WTC11 (cell line): ENCODE measurements at regions not wholly inside any gene's neighbourhood (a gene's known extent, or its start where the extent isn't known, plus 50 kb on each side); places are given as distances from the start of the nearest gene placed in this dataset.

Source experiments
- ATAC-seq: fragments of 200-7000 bp; cut with Tn5 transposase; 2 replicates; pipeline ENCODE4 v1.10.0; 2021; ENCODE audit warnings: mild to moderate bottlenecking, moderate library complexity
- CTCF ChIA-PET: fragments of 300-600 bp; sonication (Branson Sonifier 250); formaldehyde crosslinking; loops from one replicate; lab custom pipeline; 2021; ENCODE audit warnings: antibody characterized with exemption; lab: Charles Lee
- POLR2A ChIA-PET: fragments of 350-600 bp; sonication (Branson Sonifier 250); formaldehyde crosslinking; loops from one replicate; lab custom pipeline; 2021; ENCODE audit warnings: antibody characterized with exemption; lab: Charles Lee
- DNase-seq: peaks from one replicate; pipeline ENCODE4 v3.0.0; 2021; ENCODE audit warnings: low spot score
- H3K27ac Mint-ChIP-seq: 2 replicates; pipeline ENCODE4 v1.8.0; 2021; ENCODE audit warnings: mixed read lengths
- H3K27me3 Mint-ChIP-seq: 2 replicates; pipeline ENCODE4 v1.8.0; 2021; ENCODE audit warnings: low read depth, mild to moderate bottlenecking, moderate library complexity, mixed read lengths
- H3K36me3 Mint-ChIP-seq: 2 replicates; pipeline ENCODE4 v1.8.0; 2021; ENCODE audit warnings: mixed read lengths
- H3K4me1 Mint-ChIP-seq: 2 replicates; pipeline ENCODE4 v1.8.0; 2022; ENCODE audit warnings: mixed read lengths
- H3K4me3 Mint-ChIP-seq: 2 replicates; pipeline ENCODE4 v1.8.0; 2021; ENCODE audit warnings: mild to moderate bottlenecking, moderate library complexity, mixed read lengths
- H3K9me3 Mint-ChIP-seq: 2 replicates; pipeline ENCODE4 v1.8.0; 2021; ENCODE audit warnings: mixed read lengths
- ARID4B ChIP-seq: sonication (generic); formaldehyde crosslinking; IDR thresholded peaks from 2 replicates; pipeline ENCODE4 v1.8.0; 2023; ENCODE audit warnings: missing genetic modification reagents, mild to moderate bottlenecking, borderline replicate concordance
- CTCF ChIP-seq: fragments of 200-600 bp; IDR thresholded peaks from 2 replicates; pipeline ENCODE4 v1.8.0; 2022; ENCODE audit warnings: antibody characterized with exemption
- FOXJ3 ChIP-seq: sonication (generic); formaldehyde crosslinking; IDR thresholded peaks from 2 replicates; pipeline ENCODE4 v1.9.0; 2021; ENCODE audit warnings: missing genetic modification reagents, mild to moderate bottlenecking, borderline replicate concordance
- GRHL2 ChIP-seq: fragments of 250-450 bp; sonication (Bioruptor Pico); IDR thresholded peaks from 2 replicates; pipeline ENCODE4 v1.8.0; 2022; ENCODE audit warnings: mild to moderate bottlenecking, moderate library complexity; ENCODE audit not compliant: insufficient replicate concordance, severe bottlenecking
- IRF1 ChIP-seq: sonication (generic); formaldehyde crosslinking; IDR thresholded peaks from 2 replicates; pipeline ENCODE4 v1.8.0; 2023; ENCODE audit warnings: missing genetic modification reagents
- KAT7 ChIP-seq: sonication (generic); formaldehyde crosslinking; IDR thresholded peaks from 2 replicates; pipeline ENCODE4 v1.8.1; 2023; ENCODE audit warnings: missing genetic modification reagents, mild to moderate bottlenecking, borderline replicate concordance
- NFATC4 ChIP-seq: fragments of 250-450 bp; sonication (Bioruptor Pico); IDR thresholded peaks from 2 replicates; pipeline ENCODE4 v1.9.0; 2021; ENCODE audit warnings: mild to moderate bottlenecking
- NFE2L1 ChIP-seq: sonication (generic); formaldehyde crosslinking; IDR thresholded peaks from 2 replicates; pipeline ENCODE4 v1.8.1; 2023; ENCODE audit warnings: missing genetic modification reagents
- NR3C1 ChIP-seq: sonication (generic); formaldehyde crosslinking; conservative IDR thresholded peaks from 2 replicates; pipeline ENCODE4 v1.8.1; 2023; ENCODE audit warnings: low read depth, mild to moderate bottlenecking, missing genetic modification reagents
- OVOL2 ChIP-seq: fragments of 250-450 bp; sonication (Bioruptor Pico); IDR thresholded peaks from 2 replicates; pipeline ENCODE4 v1.9.0; 2021; ENCODE audit warnings: mild to moderate bottlenecking, borderline replicate concordance
- SOX15 ChIP-seq: fragments of 250-450 bp; sonication (Bioruptor Pico); IDR thresholded peaks from 2 replicates; pipeline ENCODE4 v1.9.0; 2021; ENCODE audit warnings: mild to moderate bottlenecking
- TP53 ChIP-seq: sonication (generic); formaldehyde crosslinking; IDR thresholded peaks from 2 replicates; pipeline ENCODE4 v1.8.1; 2023; ENCODE audit warnings: mild to moderate bottlenecking, missing genetic modification reagents
- USF1 ChIP-seq: sonication (generic); formaldehyde crosslinking; IDR thresholded peaks from 2 replicates; pipeline ENCODE4 v1.8.0; 2022; ENCODE audit warnings: mild to moderate bottlenecking, missing genetic modification reagents
- ZNF416 ChIP-seq: fragments of 250-450 bp; sonication (Bioruptor Pico); IDR thresholded peaks from 2 replicates; pipeline ENCODE4 v1.9.0; 2021; ENCODE audit warnings: mild to moderate bottlenecking, inconsistent platforms
- ZNF423 ChIP-seq: fragments of 250-450 bp; sonication (Bioruptor Pico); IDR thresholded peaks from 2 replicates; pipeline ENCODE4 v2.1.2; 2022; ENCODE audit warnings: mild to moderate bottlenecking, moderate library complexity
- ZNF425 ChIP-seq: fragments of 250-450 bp; sonication (Bioruptor Pico); conservative IDR thresholded peaks from 2 replicates; pipeline ENCODE4 v1.9.0; 2021; ENCODE audit warnings: mild to moderate bottlenecking
- ZNF671 ChIP-seq: fragments of 250-450 bp; sonication (Bioruptor Pico); IDR thresholded peaks from 2 replicates; pipeline ENCODE4 v1.8.0; 2021; ENCODE audit warnings: mild to moderate bottlenecking

GRCh38 chr2:52861596-52861995, 906.0 kb upstream of the CHAC2 start:
- no peak for ATAC-seq
- Mint-ChIP-seq H3K36me3 (no peaks in the 10 kb centered on the region), H3K27me3 (no peaks in the 10 kb centered on the region), H3K4me3 (no peak overlapping the region), H3K9me3 (no peaks in the 10 kb centered on the region), H3K27ac (no peak overlapping the region), H3K4me1 (no peaks in the 10 kb centered on the region)
- TF ChIP-seq FOXJ3: no peak
- no peak for TF ChIP-seq ZNF423 (CRISPR knock-in tag)
- TF ChIP-seq KAT7 (CRISPR knock-in tag): no peak
- TF ChIP-seq ZNF425 (CRISPR knock-in tag): no peak
- no peak for TF ChIP-seq ARID4B
- no peak for TF ChIP-seq ZNF671 (CRISPR knock-in tag)
- no peak for TF ChIP-seq NFE2L1 (CRISPR knock-in tag)
- no peak for TF ChIP-seq TP53 (CRISPR knock-in tag)
- TF ChIP-seq GRHL2: no peak
- no peak for TF ChIP-seq OVOL2
- DNase-seq: no peak
- ChIA-PET CTCF (no interaction called here), POLR2A (no interaction called here)

- TF ChIP-seq SOX15 (no peak), NFATC4 (no peak), IRF1 (CRISPR knock-in tag) (no peak), CTCF (no peak), ZNF416 (no peak), NR3C1 (CRISPR knock-in tag) (no peak), FOXJ3 (no peak), USF1 (CRISPR knock-in tag) (no peak), TP53 (CRISPR knock-in tag) (no peak)
- H3K27ac Mint-ChIP-seq: no peak overlapping the region
- ChIA-PET POLR2A (no interaction called here), CTCF (no interaction called here)
- DNase-seq (no peak), ATAC-seq (no peak)
- H3K36me3 Mint-ChIP-seq: no peaks in the 10 kb centered on the region
- no peaks in the 10 kb centered on the region for H3K4me1 Mint-ChIP-seq
- no peaks in the 10 kb centered on the region for H3K9me3 Mint-ChIP-seq
- H3K4me3 Mint-ChIP-seq: no peak overlapping the region
- H3K27me3 Mint-ChIP-seq: no peaks in the 10 kb centered on the region
Observed at GRCh38 chr2:52859065-52859464, 908.5 kb upstream of the CHAC2 start.
